ENCODE measurements at regions not wholly inside any gene's neighbourhood (a gene's known extent, or its start where the extent isn't known, plus 50 kb on each side); places are given as distances from the start of the nearest gene placed in this dataset.

DNA sequence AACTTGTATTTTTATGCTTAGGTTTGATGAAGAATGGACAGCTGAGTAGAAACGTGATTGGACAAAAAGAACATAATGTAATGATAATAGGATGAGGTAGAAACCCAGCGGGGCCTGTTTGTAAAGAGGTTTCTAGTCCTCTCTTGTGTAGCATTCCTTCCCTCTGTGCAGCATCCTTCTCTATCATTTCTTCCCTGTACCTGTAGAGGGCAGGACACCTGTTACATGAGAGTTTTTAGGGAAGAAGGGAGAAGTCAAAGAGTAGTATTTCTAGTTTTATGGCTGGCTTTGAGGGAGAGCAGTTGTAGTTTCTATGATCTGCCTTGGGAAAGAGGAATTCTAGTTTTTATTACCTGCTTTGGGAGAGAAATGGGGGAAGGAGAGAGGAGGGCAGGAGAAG, 162.1 kb upstream of the FST start:
- TF ChIP-seq, protein P1, sequence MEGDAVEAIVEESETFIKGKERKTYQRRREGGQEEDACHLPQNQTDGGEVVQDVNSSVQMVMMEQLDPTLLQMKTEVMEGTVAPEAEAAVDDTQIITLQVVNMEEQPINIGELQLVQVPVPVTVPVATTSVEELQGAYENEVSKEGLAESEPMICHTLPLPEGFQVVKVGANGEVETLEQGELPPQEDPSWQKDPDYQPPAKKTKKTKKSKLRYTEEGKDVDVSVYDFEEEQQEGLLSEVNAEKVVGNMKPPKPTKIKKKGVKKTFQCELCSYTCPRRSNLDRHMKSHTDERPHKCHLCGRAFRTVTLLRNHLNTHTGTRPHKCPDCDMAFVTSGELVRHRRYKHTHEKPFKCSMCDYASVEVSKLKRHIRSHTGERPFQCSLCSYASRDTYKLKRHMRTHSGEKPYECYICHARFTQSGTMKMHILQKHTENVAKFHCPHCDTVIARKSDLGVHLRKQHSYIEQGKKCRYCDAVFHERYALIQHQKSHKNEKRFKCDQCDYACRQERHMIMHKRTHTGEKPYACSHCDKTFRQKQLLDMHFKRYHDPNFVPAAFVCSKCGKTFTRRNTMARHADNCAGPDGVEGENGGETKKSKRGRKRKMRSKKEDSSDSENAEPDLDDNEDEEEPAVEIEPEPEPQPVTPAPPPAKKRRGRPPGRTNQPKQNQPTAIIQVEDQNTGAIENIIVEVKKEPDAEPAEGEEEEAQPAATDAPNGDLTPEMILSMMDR (IDR thresholded peaks at IDR 0.05; ENCODE audit: extremely low read depth, insufficient read depth, missing control alignments) = peak; percentile 12
- DNase-seq (ENCODE audit: low spot score) = no peak
- in situ Hi-C loops (cut with MboI; ENCODE audit: low pct_unique_long_range_greater_than_20kb, low sequenced_read_pairs, unreplicated experiment) = no loop called here

DNA sequence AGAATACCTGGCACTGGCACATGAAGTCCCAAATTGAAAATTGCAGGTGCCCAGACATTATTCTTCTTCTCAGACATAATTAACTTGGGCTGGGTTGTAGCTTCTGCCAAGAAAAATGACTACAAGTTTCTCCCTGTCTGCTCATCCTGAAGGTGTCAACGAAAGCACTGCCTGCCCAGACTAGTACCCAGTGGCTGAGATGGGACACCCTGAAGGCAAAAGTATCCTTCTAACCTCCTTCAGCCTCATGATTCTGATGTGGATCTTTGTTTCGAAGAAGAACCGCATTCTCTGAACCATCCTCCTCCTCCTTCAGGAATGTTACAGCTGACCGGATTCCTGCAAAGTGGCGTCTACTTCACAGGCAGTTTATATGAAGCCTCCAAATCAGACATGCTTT, 161.1 kb upstream of the FST start:
- in situ Hi-C loops (cut with MboI; ENCODE audit: low pct_unique_long_range_greater_than_20kb, low sequenced_read_pairs, unreplicated experiment) = no loop called here
- TF ChIP-seq, protein P1 (IDR thresholded peaks at IDR 0.05; ENCODE audit: extremely low read depth, insufficient read depth, missing control alignments) = no peak

DNA sequence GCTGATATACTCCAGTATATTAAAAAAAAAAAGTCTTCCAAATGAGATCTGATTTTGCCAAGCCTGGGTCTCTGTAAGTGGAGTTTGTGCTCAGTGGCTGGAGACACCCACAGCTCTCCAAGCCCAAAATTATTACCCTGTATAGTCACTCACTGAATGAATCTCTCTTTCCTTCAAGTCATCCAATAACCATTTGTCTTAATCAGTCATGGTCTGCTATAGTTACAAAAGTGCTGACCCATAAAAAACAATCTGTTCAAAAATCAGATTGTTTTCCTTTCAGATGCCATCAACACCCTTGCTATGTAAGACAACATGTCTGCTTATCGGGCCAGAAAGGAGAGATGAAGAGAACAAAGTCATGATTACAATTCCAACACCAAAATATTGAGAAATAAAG, 159.4 kb upstream of the FST start:
- in situ Hi-C loops (cut with MboI; ENCODE audit: low pct_unique_long_range_greater_than_20kb, low sequenced_read_pairs, unreplicated experiment) = no loop called here
- TF ChIP-seq, protein P1 (IDR thresholded peaks at IDR 0.05; ENCODE audit: extremely low read depth, insufficient read depth, missing control alignments) = no peak
- no peak for DNase-seq (ENCODE audit: low spot score)

More for the DNA sequence above, 161.1 kb upstream of the FST start:
- no peak for DNase-seq (ENCODE audit: low spot score)

DNA sequence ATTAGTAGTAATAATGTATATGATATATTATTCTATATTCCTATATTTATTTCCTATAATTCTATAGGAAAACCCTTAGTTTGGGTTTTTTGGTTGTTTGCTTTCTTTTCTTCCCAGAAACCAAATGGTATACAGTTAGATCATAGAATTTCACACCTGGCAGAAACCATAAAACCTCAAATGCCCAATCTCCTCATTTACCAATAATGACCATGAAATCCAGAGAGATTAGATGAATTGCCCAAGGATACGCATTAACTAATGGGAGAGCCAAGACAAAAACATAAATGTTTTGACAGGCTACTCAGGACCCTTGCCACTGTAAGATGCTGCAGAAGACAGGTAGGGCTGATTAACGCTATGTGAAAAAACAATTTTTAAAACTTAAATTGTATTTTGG, 158.7 kb upstream of the FST start:
- TF ChIP-seq, protein P1 (IDR thresholded peaks at IDR 0.05; ENCODE audit: extremely low read depth, insufficient read depth, missing control alignments) = no peak
- in situ Hi-C loops (cut with MboI; ENCODE audit: low pct_unique_long_range_greater_than_20kb, low sequenced_read_pairs, unreplicated experiment) = no loop called here
- no peak for DNase-seq (ENCODE audit: low spot score)

DNA sequence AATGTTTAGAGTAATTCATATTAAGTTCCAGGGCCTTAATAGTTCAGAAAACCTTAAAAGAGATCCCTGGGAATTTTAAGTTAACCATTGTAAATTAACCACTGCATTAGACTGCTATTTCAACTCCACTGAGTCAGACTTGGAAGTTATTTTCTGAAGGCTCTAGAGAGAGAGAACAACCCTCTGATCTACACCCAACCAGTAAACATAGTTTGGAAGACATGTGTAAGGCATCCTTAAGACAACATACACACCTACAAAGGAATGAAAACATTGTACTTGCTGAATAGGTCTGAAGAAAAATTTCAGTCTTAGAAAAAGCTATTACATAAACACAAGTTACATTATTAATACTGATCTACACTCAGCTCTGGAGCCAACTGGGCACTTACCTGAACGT, 158.2 kb upstream of the FST start:
- TF ChIP-seq, protein P1 (IDR thresholded peaks at IDR 0.05; ENCODE audit: extremely low read depth, insufficient read depth, missing control alignments) = no peak
- in situ Hi-C loops (cut with MboI; ENCODE audit: low pct_unique_long_range_greater_than_20kb, low sequenced_read_pairs, unreplicated experiment) = no loop called here
- DNase-seq (ENCODE audit: low spot score) = no peak

DNA sequence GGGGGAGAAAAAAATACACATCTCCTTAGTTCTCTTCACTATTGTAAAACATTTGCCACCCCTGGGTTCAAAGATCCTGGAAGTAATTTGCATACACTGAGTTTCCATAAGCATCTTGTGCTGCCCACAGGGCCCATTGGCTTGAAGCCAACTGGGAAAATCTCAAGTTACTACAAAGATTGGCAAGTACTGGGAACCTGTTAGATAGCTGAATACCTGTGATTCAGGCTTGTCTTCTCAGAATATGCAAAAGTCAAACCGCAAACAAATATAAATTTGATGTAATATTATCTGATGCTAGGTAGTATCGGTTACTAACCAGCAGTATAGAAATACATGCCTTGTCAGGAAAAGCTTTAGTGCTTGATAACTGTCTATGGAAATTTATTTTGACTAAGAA, 156.9 kb upstream of the FST start:
- TF ChIP-seq, protein P1 (IDR thresholded peaks at IDR 0.05; ENCODE audit: extremely low read depth, insufficient read depth, missing control alignments) = no peak
- no peak for DNase-seq (ENCODE audit: low spot score)
- in situ Hi-C loops (cut with MboI; ENCODE audit: low pct_unique_long_range_greater_than_20kb, low sequenced_read_pairs, unreplicated experiment) = no loop called here
